Activated T-cell treated with anti-CD3 and anti-CD28 coated beads for 1 hour (primary cell): ENCODE measurements at regions not wholly inside any gene's neighbourhood (a gene's known extent, or its start where the extent isn't known, plus 50 kb on each side); places are given as distances from the start of the nearest gene placed in this dataset.
"Not testable (repeated sequence)": the region's sequence is repeated elsewhere in the genome, so short reads cannot be mapped to it uniquely, and the experiment has no call there.

Source experiments
- DNase-seq: peaks from one replicate; pipeline ENCODE4 v3.0.0-alpha.2; 2020; ENCODE audit warnings: low read depth

DNA sequence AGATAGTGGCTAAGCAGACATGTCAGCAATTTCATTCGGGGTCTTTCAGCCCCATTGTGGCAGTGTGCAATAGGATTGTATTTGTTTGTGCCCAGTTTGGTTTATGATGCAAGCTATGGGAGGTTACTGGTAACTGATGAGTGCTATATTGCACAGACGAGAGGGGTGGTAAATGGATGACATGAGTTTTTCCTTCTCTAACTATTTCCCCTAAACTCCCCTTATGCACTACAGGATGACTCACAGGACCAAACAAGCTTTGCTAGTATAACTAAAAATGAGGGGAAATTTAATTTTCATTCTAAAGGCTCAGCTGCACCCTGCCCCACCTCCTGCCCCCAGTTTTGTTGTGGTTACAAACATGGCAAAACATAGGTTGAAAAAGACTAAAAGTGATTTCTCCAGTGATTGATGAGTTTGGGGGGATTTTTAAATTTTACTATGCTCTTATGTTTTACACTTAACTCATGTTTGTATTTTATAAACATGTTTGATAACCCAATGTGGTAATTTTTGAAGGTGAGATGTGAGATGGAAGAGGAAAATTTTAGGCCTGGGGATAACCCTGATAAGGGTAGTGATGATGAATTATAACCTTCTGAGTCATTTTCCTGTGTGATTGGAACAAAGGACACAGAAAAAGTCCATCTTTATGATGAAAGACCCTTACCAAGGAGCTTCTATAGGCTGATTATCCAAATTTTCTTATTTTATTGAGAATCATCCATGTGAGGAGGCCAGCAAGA is 60.8 kb upstream of the NAMPT start:
- no peak for DNase-seq

DNA sequence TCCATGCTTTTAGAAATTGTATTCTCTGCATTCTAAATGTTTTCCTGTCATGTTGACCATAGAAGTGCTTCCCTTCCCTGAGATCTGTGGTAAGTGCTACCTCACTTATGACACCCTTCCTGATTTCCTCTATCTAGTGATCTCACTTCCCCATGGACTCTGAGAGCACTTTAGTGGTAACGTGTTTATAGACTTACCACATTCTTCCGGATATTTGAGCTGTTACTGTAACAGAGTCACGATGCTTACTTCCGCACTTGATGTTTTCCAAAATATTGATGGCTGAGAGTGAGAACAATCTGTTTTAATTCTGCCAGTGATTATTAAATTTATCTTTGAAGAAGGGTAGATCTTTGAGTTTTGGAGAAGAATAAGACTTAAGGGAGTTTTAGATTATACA is 60.1 kb upstream of the NAMPT start:
- DNase-seq = no peak

DNA sequence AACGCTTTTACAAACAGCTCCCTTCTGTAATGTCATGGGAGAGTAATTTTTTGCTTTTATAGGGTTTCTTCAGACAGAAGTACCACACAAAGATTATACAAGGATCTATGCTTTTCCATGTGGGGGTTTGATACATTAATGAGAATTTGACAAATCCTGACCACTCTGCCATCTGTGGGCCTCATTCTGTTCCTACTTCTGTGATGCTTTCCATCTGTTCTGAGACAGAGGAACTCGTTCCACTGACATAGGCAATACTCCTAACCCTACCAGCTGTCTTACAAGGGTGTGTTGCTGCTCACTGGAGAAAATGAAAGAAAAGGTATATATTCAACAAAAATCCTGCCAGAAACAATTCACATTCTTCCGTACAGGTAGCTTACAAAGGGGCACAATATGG is 59.4 kb upstream of the NAMPT start:
- no peak for DNase-seq

DNA sequence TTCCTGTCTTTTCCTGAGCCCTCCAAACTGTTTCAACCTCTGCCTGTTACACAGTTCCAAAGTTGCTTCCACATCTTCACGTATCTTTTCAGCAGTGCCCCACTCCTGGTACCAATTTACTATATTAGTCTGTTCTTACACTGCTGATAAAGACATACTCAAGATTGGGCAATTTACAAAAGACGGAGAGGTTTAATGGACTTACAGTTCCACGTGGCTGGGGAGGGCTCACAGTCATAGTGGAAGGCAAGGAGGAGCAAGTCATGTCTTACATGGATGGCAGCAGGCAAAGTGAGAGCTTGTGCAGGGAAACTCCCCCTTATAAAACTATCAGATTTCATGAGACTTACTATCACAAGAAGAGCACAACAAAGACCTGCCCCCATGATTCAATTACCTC is 57.3 kb upstream of the NAMPT start:
- DNase-seq = not testable (repeated sequence)

DNA sequence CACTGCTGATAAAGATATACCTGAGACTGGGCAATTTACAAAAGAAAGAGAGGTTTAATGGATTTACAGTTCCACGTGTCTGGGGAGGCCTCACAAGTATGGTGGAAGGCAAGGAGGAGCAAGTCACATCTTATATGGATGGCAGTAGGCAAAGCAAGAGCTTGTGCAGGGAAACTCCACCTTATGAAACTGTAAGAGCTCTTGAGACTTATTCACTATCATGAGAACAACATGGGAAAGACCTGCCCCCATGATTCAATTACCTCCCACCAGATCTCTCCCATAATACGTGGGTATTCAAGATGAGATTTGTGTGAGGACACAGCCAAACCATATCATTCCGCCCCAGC is 55.4 kb upstream of the NAMPT start:
- DNase-seq = not testable (repeated sequence)

DNA sequence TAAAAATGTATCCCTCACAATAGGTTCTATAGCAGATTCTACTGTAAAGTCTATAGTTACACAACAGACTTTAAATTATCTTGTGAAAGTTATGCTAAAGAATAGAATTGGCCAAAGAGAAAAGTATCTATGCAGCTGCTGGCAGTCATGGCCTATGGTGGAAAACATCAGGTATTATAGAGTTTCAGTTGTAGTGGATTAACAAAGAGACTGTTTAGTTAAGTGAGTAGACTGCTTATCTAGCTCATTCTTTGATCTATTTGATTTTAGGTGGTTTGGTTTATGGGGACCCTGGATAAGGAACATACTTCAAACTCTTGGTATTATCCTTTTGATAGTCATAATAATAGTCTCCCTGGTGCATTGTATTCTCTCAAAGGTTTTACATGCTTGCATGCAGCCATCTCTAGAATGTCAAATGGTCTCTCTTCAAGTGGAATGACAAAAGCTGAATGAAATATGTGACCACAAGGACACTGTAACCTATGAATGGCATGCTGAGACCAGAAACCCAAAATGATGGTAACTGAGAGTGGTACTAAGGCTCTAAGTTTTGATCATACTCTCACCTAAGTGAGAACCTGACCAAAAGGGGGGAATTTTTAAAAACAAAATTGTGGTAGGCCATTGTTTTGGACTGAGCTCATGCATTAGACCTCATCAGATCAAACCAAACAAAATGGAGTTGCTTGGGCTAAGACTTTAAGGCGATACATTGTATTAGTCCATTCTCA is 54.9 kb upstream of the NAMPT start:
- no peak for DNase-seq

DNA sequence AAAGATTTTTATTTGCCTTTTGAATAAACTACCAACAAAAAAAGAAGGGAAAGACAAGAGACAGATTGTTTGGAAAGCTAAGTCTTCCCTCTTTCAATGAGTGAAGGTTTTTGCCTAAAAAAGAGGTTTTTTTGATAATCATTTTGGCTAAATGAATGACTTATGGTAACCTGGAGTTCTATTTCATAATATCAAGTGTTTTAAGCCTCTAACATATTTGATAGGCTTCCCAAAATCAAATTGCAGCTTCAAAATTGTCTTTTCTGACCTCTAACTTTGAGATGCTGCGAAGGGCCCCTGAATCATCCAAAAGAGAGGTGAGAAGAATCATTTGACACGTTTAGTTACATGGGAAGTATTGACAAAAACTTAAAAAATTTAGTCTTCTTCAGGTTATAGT is 53.0 kb upstream of the NAMPT start:
- no peak for DNase-seq

DNA sequence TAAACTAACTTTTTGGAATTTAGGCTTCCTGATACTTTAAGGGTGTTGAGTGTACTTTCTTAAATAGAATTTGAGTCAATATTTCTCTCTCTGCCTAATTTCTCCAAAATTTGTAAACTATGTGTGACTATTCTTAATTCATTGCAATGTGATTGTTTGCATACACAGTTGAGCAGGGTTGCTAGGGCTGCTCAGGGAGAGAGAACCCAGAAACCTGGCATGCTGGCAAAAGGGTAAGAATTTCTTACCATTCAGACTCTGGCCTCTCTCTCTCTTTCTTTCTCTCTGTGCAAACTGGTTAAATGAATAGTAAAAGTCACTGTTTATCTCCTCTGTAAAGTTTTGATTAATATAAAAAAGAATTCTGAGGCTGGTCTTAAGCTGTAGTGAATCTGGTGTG is 51.0 kb upstream of the NAMPT start:
- no peak for DNase-seq
